ENCODE measurements at regions not wholly inside any gene's neighbourhood (a gene's known extent, or its start where the extent isn't known, plus 50 kb on each side); places are given as distances from the start of the nearest gene placed in this dataset.
"Not testable (repeated sequence)": the region's sequence is repeated elsewhere in the genome, so short reads cannot be mapped to it uniquely, and the experiment has no call there.

DNA sequence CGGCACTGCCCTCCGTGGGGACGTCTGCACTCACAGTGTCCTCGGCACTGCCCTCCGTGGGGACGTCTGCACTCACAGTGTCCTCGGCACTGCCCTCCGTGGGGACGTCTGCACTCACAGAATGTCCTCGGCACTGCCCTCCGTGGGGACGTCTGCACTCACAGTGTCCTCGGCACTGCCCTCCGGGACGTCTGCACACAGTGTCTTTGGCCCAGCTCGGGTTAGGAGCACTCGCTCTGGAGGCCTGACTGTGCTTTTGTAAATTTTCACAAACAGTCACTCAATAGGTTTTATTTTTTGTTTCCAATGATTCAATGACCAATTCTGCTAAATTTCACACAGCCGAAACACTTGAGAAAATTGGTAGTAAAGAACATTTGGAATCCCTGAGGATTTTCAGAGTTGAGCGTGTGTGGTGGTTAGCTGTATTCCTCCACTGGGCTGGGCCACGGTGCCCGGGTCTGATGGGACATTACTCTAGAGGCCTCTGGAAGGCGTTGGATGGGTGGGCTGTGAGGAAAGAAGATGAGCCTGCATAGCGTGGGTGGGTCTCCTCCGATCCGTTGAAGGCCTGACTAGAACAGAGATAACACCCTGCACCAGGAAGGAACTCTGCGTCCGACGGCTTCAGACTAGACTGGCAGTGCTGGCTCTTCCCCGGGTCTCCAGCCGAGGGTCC lies 134.8 kb downstream of the RTP5 start:
- Histone ChIP-seq H3K4me1 (ENCODE audit: control insufficient read depth in 1 of 2, extremely low read depth in 1 of 2, insufficient read depth in 2 of 2, low read length in 2 of 2) (peaks cover 6 to 11% of the 10 kb centered on the region in 2 experiments), H3K27ac (ENCODE audit: low read length) (no peak overlapping the region), H3K27me3 (replicated peaks in 1 of 2; ENCODE audit: control insufficient read depth in 2 of 2, extremely low read depth in 1 of 2, insufficient read depth in 2 of 2, low read length in 1 of 2) (peaks cover 0 to 10% of the 10 kb centered on the region in 2 experiments), H3K36me3 (ENCODE audit: control insufficient read depth in 2 of 2, extremely low read depth in 1 of 2, insufficient read depth in 1 of 2, low read length in 1 of 2) (no peaks in the 10 kb centered on the region), H3K4me3 (ENCODE audit: control insufficient read depth in 1 of 2, extremely low read depth in 1 of 2, low read length in 1 of 2) (no peak overlapping the region), H3K9me3 (no peaks in the 10 kb centered on the region)
- no peak overlapping the region for H3K27ac Mint-ChIP-seq
- H3K4me3 Mint-ChIP-seq, result no peak overlapping the region
- ATAC-seq (replicated peaks in 1 of 4), result no peak
- 91% methylated on average over 14 of the region's 30 CpGs for WGBS (ENCODE audit: insufficient coverage)
- DNase-seq, result no peak
- ChIA-PET POLR2A (no interaction called here), CTCF (no interaction called here)
- H3K4me1 Mint-ChIP-seq, result peaks cover 12 to 14% (median 13%) of the 10 kb centered on the region in 3 donors
- H3K27me3 Mint-ChIP-seq, result no peaks in the 10 kb centered on the region
- no peaks in the 10 kb centered on the region for H3K36me3 Mint-ChIP-seq
- H3K9me3 Mint-ChIP-seq, result no peaks in the 10 kb centered on the region

- POLR2A ChIA-PET, result no interaction called here
- no peak overlapping the region for H3K27ac ChIP-seq (ENCODE audit: low read length)
- H3K27ac Mint-ChIP-seq, result no peak overlapping the region
- H3K9me3 ChIP-seq, result no peaks in the 10 kb centered on the region
- no peak overlapping the region for H3K4me3 Mint-ChIP-seq
- 91% methylated on average over 7 of the region's 7 CpGs for WGBS (ENCODE audit: insufficient coverage)
- no peak overlapping the region for H3K4me3 ChIP-seq (ENCODE audit: control insufficient read depth in 1 of 2, extremely low read depth in 1 of 2, low read length in 1 of 2)
- peaks cover 0 to 10% of the 10 kb centered on the region in 2 experiments for H3K27me3 ChIP-seq (replicated peaks in 1 of 2; ENCODE audit: control insufficient read depth in 2 of 2, extremely low read depth in 1 of 2, insufficient read depth in 2 of 2, low read length in 1 of 2)
- H3K4me1 ChIP-seq (ENCODE audit: control insufficient read depth in 1 of 2, extremely low read depth in 1 of 2, insufficient read depth in 2 of 2, low read length in 2 of 2), result peaks cover 6 to 11% of the 10 kb centered on the region in 2 experiments
- CTCF ChIA-PET, result no interaction called here
- no peaks in the 10 kb centered on the region for H3K27me3 Mint-ChIP-seq
- DNase-seq (no peak), ATAC-seq (replicated peaks in 1 of 4) (no peak)
- H3K9me3 Mint-ChIP-seq, result no peaks in the 10 kb centered on the region
- H3K36me3 ChIP-seq (ENCODE audit: control insufficient read depth in 2 of 2, extremely low read depth in 1 of 2, insufficient read depth in 1 of 2, low read length in 1 of 2), result no peaks in the 10 kb centered on the region
- no peaks in the 10 kb centered on the region for H3K36me3 Mint-ChIP-seq
- H3K4me1 Mint-ChIP-seq, result peaks cover 12 to 14% (median 13%) of the 10 kb centered on the region in 3 donors
Observed at GRCh38 chr2:242004902-242005230, 135.3 kb downstream of the RTP5 start.

DNA sequence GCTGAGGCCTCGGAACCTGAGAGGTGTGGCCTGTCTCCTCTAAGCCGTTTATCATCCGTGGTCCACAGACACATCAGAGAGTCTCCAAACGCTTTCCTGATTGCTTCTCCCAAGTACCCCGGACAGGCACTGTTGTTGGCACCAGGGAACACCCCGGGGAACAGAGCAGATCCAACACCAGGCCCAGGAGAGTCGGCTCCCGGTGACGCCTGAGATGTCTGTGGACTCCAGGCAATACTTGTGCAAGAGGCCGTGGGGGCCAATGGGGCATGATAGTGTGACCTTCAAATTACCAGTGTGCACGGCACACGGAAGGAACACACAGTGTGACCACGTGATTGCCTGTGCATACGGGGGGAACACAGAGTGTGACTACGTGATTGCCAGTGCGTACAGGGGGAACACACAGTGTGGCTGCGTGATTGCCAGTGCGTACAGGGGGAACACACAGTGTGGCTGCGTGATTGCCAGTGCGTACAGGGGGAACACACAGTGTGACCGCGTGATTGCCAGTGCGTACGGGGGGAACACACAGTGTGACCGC lies 136.6 kb downstream of the RTP5 start:
- H3K36me3 ChIP-seq (ENCODE audit: control insufficient read depth in 2 of 2, extremely low read depth in 1 of 2, insufficient read depth in 1 of 2, low read length in 1 of 2); ATAC-seq (replicated peaks in 1 of 4); H3K27ac Mint-ChIP-seq; H3K27ac ChIP-seq (ENCODE audit: low read length); H3K9me3 ChIP-seq; H3K4me3 ChIP-seq (ENCODE audit: control insufficient read depth in 1 of 2, extremely low read depth in 1 of 2, low read length in 1 of 2); H3K9me3 Mint-ChIP-seq; H3K4me3 Mint-ChIP-seq; DNase-seq; H3K27me3 Mint-ChIP-seq; H3K36me3 Mint-ChIP-seq; POLR2A ChIA-PET; CTCF ChIA-PET: not testable (repeated sequence)
- peaks cover 15 to 19% (median 17%) of the 10 kb centered on the region in 3 donors for H3K4me1 Mint-ChIP-seq
- WGBS (ENCODE audit: insufficient coverage), result 87% methylated on average over 13 of the region's 25 CpGs
- Histone ChIP-seq H3K4me1 (ENCODE audit: control insufficient read depth in 1 of 2, extremely low read depth in 1 of 2, insufficient read depth in 2 of 2, low read length in 2 of 2) (peaks cover 3 to 13% of the 10 kb centered on the region in 2 experiments), H3K27me3 (replicated peaks in 1 of 2; ENCODE audit: control insufficient read depth in 2 of 2, extremely low read depth in 1 of 2, insufficient read depth in 2 of 2, low read length in 1 of 2) (peaks cover 0 to 10% of the 10 kb centered on the region in 2 experiments)

- H3K36me3 ChIP-seq (ENCODE audit: control insufficient read depth in 2 of 2, extremely low read depth in 1 of 2, insufficient read depth in 1 of 2, low read length in 1 of 2); H3K4me3 Mint-ChIP-seq; H3K4me1 ChIP-seq (ENCODE audit: control insufficient read depth in 1 of 2, extremely low read depth in 1 of 2, insufficient read depth in 2 of 2, low read length in 2 of 2); H3K4me3 ChIP-seq (ENCODE audit: control insufficient read depth in 1 of 2, extremely low read depth in 1 of 2, low read length in 1 of 2); DNase-seq; ATAC-seq (replicated peaks in 1 of 4); CTCF ChIA-PET; H3K4me1 Mint-ChIP-seq; H3K9me3 ChIP-seq; H3K27ac Mint-ChIP-seq; H3K27me3 Mint-ChIP-seq; H3K36me3 Mint-ChIP-seq; H3K9me3 Mint-ChIP-seq; H3K27ac ChIP-seq (ENCODE audit: low read length); POLR2A ChIA-PET: not testable (repeated sequence)
- H3K27me3 ChIP-seq (replicated peaks in 1 of 2; ENCODE audit: control insufficient read depth in 2 of 2, extremely low read depth in 1 of 2, insufficient read depth in 2 of 2, low read length in 1 of 2), result peaks cover 0 to 15% of the 10 kb centered on the region in 2 experiments
- no CpG with 5 or more reads among the region's 24 CpGs for WGBS (ENCODE audit: insufficient coverage)
Observed at GRCh38 chr2:242008908-242009307, 139.4 kb downstream of the RTP5 start.

GRCh38 chr2:242009846-242010245 lies 140.3 kb downstream of the RTP5 start:
- DNase-seq; H3K27ac Mint-ChIP-seq; H3K27me3 Mint-ChIP-seq; H3K4me3 ChIP-seq (ENCODE audit: control insufficient read depth in 1 of 2, extremely low read depth in 1 of 2, low read length in 1 of 2); H3K4me3 Mint-ChIP-seq; H3K9me3 Mint-ChIP-seq; H3K36me3 ChIP-seq (ENCODE audit: control insufficient read depth in 2 of 2, extremely low read depth in 1 of 2, insufficient read depth in 1 of 2, low read length in 1 of 2); H3K9me3 ChIP-seq; H3K36me3 Mint-ChIP-seq; CTCF ChIA-PET; H3K4me1 Mint-ChIP-seq; POLR2A ChIA-PET; H3K27ac ChIP-seq (ENCODE audit: low read length); ATAC-seq (replicated peaks in 1 of 4); H3K4me1 ChIP-seq (ENCODE audit: control insufficient read depth in 1 of 2, extremely low read depth in 1 of 2, insufficient read depth in 2 of 2, low read length in 2 of 2): not testable (repeated sequence)
- peaks cover 0 to 15% of the 10 kb centered on the region in 2 experiments for H3K27me3 ChIP-seq (replicated peaks in 1 of 2; ENCODE audit: control insufficient read depth in 2 of 2, extremely low read depth in 1 of 2, insufficient read depth in 2 of 2, low read length in 1 of 2)
- WGBS (ENCODE audit: insufficient coverage), result no CpG with 5 or more reads among the region's 24 CpGs

GRCh38 chr2:242010252-242011166 lies 141.0 kb downstream of the RTP5 start:
- H3K27me3 Mint-ChIP-seq; H3K9me3 Mint-ChIP-seq; H3K4me3 Mint-ChIP-seq; H3K27ac ChIP-seq (ENCODE audit: low read length); CTCF ChIA-PET; H3K36me3 ChIP-seq (ENCODE audit: control insufficient read depth in 2 of 2, extremely low read depth in 1 of 2, insufficient read depth in 1 of 2, low read length in 1 of 2); POLR2A ChIA-PET; H3K4me3 ChIP-seq (ENCODE audit: control insufficient read depth in 1 of 2, extremely low read depth in 1 of 2, low read length in 1 of 2); DNase-seq; H3K4me1 Mint-ChIP-seq; H3K4me1 ChIP-seq (ENCODE audit: control insufficient read depth in 1 of 2, extremely low read depth in 1 of 2, insufficient read depth in 2 of 2, low read length in 2 of 2); H3K9me3 ChIP-seq; H3K36me3 Mint-ChIP-seq; ATAC-seq (replicated peaks in 1 of 4): not testable (repeated sequence)
- 100% methylated on average over 3 of the region's 29 CpGs for WGBS (ENCODE audit: insufficient coverage)
- H3K27ac Mint-ChIP-seq, result peak overlapping the region; percentile 72 to 74
- peaks cover 0 to 16% of the 10 kb centered on the region in 2 experiments for H3K27me3 ChIP-seq (replicated peaks in 1 of 2; ENCODE audit: control insufficient read depth in 2 of 2, extremely low read depth in 1 of 2, insufficient read depth in 2 of 2, low read length in 1 of 2)
